Sciatic nerve (tissue), 2 donors: ENCODE measurements at regions not wholly inside any gene's neighbourhood (a gene's known extent, or its start where the extent isn't known, plus 50 kb on each side); places are given as distances from the start of the nearest gene placed in this dataset.
"Not testable (repeated sequence)": the region's sequence is repeated elsewhere in the genome, so short reads cannot be mapped to it uniquely, and the experiment has no call there.

Source experiments
- ATAC-seq: fragments of 200-7000 bp; cut with Tn5 transposase; one replicate; pipeline ENCODE4 v1.9.1; 2020; ENCODE audit warnings: mild to moderate bottlenecking, moderate library complexity
- DNase-seq: peaks from one replicate; pipeline ENCODE4 v3.0.0-alpha.2; 2020; ENCODE audit warnings: low spot score
- intact Hi-C: fragments of 100-400 bp; cut with DNase I; formaldehyde crosslinking; loops from one replicate; pipeline ENCODE4 v1.14.2; 2022
- donor health status: DM: no; HTN: no; CAD: no.
- donor health status: DM: no; HTN: no; CAD: no.

DNA sequence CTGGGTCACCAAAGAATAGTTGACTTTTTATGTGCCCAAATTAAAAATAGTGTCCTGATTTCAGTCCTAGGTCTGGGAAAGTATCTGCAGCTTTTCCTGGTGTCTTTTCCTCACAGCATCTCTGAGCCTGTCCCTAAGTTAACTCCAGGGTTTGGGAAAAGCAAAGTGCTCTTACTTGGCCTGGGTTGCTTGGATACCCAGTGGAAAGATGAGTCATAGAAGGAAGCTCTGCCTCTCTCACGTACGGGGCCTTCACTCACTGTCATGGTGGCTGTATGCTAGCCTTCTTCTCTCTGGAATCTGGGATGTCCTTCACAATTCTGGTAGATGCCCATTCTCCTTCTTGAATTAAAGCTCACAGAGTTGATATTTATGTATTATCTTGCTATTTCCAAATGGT lies 607.3 kb downstream of the ANKRD50 start:
- intact Hi-C loops, result no loop called here

DNA sequence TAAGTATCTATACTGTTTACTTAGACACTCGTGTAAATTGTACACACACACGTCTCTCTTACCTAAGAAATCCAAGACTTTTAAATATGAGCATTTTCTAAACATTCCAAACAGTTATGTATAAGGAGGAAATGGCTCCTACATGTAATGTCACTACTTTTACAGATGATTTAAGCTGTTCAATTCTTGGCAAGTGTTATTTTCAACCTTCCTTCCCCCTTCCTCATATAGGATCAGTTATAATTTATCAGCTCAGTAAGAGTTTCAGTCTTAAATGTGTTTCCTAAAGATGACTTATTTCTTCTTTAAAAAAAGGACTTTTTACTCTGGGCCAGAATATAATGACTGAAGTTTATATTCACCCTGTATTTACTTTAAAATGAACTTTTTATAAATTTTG lies 601.1 kb downstream of the ANKRD50 start:
- intact Hi-C loops, result no loop called here
- DNase-seq (no peak), ATAC-seq (no peak)

More for the DNA sequence above, 607.3 kb downstream of the ANKRD50 start:
- ATAC-seq (no peak), DNase-seq (no peak)

DNA sequence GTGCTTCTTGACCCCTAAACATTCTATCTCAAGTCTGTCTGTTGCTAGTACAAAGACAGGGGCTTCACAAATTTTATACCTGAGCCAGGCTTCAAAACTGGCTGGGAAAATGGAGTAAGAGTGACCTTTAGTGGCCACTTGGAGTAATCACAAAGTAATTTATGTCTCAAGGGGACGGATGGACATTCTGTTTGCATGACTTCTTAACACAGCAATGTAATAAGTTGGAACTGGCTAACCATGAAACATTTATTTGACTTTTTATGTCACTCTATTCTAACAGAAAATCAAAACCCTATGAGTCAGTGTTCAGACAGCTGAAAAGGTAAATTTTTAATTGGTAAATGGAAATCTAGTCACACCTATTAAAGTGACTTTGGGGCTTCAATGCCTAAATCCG lies 600.6 kb downstream of the ANKRD50 start:
- peak; percentile 90 for ATAC-seq
- intact Hi-C loops, result no loop called here
- DNase-seq, result no peak

DNA sequence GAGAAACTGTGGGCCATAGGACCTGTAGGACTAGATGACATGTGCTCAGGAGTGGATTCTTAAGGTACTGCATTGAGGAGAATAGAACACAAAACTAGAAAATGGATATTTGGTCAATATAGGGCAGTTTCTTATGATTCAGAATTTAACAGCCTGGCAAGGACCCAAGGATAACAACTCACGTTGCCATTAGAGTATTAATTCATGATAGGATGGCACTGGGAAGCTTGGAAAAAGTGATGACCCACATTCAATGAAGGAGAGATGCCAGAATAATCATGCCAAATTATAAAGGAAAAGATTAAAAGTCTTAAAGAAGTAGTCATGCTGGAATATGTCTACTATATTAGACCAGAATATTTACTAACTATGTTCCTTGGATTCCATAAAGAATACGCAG lies 594.5 kb downstream of the ANKRD50 start:
- intact Hi-C loops, result no loop called here
- ATAC-seq (no peak), DNase-seq (no peak)

DNA sequence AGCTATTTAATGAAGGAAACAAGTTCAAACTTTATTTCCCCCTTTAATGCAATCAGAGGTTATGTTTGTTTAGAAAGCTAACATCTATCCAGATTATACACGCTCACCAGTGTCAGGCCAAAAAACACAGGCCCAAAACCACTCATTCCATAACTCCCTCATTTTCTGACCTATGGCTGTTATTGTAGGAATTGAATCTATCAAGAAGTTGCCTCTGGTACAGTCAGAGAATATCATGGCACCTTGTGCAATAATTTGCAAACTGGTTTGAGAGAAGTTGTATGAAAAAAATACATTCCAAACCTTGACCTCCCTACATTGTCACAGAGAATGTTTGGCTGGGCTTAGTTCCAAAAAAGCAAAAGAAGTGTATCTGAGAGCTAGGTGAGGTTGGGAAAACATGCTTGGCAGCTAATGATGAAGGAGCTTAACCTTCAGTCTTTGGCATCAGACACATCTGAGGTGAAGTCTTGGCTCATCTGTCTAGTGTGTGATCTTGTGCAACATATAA lies 591.0 kb downstream of the ANKRD50 start:
- intact Hi-C loops, result no loop called here
- DNase-seq, result no peak
- ATAC-seq, result peak; percentile 26

DNA sequence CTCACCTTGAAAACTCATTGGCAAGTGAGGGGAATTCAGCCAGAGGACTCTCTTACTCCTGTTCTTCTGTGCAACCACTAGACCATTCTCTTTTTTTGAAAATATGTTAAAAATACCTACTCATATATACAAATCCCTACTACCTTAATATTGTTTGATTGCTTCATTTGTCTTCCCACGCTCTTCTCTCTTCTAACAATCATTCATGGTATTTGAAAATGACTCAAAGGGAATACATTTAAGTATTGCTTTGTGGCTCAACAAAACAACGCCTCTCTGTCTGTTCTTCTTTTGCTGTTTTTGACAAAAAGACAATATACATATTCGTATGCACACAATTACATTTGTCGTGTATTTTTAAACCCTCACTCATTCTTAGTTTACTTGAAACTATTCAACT lies 589.4 kb downstream of the ANKRD50 start:
- intact Hi-C loops, result no loop called here
- DNase-seq (no peak), ATAC-seq (no peak)

- ATAC-seq, result no peak
- intact Hi-C loops, result no loop called here
These were observed 588.8 kb downstream of the ANKRD50 start for GRCh38 chr4:124123721-124124120.

GRCh38 chr4:124131324-124131723 lies 581.2 kb downstream of the ANKRD50 start:
- DNase-seq, intact Hi-C loops, ATAC-seq: not testable (repeated sequence)

More at GRCh38 chr4:124123721-124124120, 588.8 kb downstream of the ANKRD50 start:
- no peak for DNase-seq

- ATAC-seq (no peak), DNase-seq (no peak)
- intact Hi-C loops, result no loop called here
These were observed 580.4 kb downstream of the ANKRD50 start for GRCh38 chr4:124132161-124132560.

- intact Hi-C loops, result loop anchor here (2.0 kb wide), 1 partner anchor 75 kb away; no protein-coding TSS in a partner anchor
- DNase-seq (no peak), ATAC-seq (no peak)
These were observed 578.8 kb downstream of the ANKRD50 start for GRCh38 chr4:124133753-124134152.

DNA sequence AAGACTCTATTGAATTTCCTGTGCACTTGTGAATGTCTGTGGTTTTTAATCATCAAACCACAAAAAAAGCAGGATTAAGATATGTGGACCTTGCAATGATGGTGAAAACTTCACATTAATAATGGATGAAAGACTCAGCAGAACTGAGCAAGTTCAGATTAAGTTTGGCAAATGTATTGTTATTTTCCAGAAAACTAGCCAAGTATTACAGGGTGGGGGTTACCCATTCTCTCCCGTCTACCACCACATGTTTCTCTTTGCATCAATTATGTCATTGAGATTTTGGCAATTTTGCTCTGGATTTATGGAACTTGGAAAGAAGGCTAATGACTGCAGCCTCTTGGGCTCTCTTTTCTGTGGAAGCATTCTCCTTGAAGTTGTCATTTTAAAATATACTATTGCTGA lies 577.1 kb downstream of the ANKRD50 start:
- intact Hi-C loops, result loop anchor here (2.0 kb wide), 1 partner anchor 77 kb away; no protein-coding TSS in a partner anchor
- peak; percentile 51 for ATAC-seq

DNA sequence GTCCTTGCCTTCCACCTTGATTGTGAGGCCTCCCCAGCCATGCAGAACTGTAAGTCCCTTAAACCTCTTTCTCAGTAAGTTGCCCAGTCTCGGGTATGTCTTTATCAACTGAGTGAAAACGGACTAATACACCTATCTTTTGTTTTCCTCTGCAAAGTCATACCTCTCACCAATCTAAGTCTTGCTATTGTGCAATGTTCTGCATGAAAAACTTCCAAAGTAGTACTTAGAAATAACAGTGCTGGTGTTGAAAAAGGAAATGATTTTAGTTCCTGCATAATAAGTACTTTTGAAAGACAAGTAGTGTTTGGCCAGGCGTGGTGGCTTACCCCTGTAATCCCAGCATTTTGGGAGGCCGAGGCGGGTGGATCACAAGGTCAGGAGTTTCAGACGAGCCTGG lies 573.5 kb downstream of the ANKRD50 start:
- ATAC-seq (no peak), DNase-seq (no peak)
- intact Hi-C loops, result no loop called here

More for the DNA sequence above, 577.1 kb downstream of the ANKRD50 start:
- DNase-seq, result no peak

- intact Hi-C loops, result no loop called here
- DNase-seq (no peak), ATAC-seq (no peak)
These were observed 568.9 kb downstream of the ANKRD50 start for GRCh38 chr4:124143632-124144031.

DNA sequence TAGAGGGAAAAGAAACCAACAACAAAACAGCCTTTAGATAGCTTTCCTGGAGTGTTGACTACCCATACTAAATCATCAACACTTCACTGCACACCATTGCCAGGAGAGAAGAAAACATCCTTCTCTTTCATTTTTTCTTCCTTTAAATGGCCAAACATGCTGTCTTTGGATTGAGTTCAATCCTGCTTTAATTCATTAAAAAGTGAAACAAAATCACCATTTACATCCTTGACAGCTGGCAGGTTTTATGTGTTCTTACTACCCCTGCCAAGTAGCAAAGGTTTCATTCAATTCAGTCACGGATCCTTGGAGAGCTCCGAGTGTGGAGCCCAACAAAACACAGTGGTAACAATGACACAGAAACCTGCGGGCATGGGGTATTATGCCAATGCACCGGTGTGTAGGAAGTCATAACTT lies 568.3 kb downstream of the ANKRD50 start:
- intact Hi-C loops, result no loop called here
- ATAC-seq (no peak), DNase-seq (no peak)

GRCh38 chr4:124146068-124146467 lies 566.5 kb downstream of the ANKRD50 start:
- ATAC-seq (no peak), DNase-seq (no peak)
- intact Hi-C loops, result no loop called here

DNA sequence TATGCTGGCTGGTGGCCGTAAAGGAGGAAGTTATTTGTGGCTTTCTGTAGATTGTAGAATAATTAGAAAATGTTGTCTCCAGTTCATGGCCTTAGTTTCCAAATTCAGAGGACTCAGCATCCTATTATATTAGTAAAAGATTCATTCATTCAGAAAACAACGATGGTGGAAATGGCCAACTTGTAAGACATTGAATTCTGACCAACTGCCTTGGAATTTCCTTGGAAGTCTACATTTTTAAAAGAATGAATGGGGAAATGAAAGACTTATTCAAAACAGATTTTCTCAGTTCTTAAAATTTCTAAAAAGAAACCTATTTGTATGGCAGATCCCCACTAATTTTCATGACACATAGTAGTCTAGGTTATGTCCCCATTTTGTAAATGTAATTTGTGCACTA lies 561.5 kb downstream of the ANKRD50 start:
- no peak for DNase-seq
- no peak for ATAC-seq
- intact Hi-C loops, result no loop called here

DNA sequence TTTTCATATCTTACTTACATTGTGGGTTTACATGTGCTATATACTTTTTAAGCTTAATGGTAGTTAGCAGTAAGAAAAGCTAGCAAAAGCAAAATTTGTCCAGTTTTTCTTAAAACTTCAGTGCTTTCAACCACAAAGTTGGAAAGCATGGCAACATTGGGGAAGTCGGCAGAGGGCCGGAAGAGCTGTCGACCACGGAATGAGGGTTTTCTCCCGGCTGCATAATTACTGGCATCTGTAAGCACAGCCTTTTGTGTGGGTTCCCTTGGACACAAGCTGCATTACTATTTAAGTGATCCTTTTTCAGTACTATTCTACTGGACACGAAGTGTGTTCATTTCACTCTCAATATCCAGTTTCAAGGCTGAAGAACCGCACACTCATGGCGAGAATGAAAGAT lies 560.4 kb downstream of the ANKRD50 start:
- no peak for ATAC-seq
- intact Hi-C loops, result no loop called here

GRCh38 chr4:124155239-124155638 lies 557.3 kb downstream of the ANKRD50 start:
- intact Hi-C loops, result no loop called here
- DNase-seq (no peak), ATAC-seq (no peak)

More for the DNA sequence above, 560.4 kb downstream of the ANKRD50 start:
- no peak for DNase-seq

GRCh38 chr4:124157396-124158083 lies 555.0 kb downstream of the ANKRD50 start:
- ATAC-seq (no peak), DNase-seq (no peak)
- intact Hi-C loops, result no loop called here

- DNase-seq (no peak), ATAC-seq (no peak)
- intact Hi-C loops, result no loop called here
These were observed 549.1 kb downstream of the ANKRD50 start for GRCh38 chr4:124163401-124163800.

DNA sequence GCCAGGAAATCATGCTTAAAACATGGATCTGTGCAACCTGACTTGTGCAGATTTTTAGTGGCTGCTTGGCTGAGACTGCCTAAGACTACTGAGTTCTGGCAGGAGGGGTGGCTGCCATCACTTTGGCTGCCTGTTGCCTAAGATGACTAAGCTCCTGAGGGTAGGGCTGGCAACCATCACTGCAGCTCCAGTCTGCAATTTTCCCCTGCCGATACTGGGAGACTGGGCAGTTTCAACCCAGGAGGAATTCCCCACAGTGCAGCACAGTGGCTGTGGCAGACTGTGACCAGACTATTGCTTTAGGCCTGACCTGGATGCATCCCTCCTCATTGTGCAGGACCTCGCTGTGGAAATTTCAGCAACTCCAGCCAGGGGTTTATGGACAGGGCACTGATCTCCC lies 544.9 kb downstream of the ANKRD50 start:
- intact Hi-C loops, result no loop called here
- DNase-seq, result no peak
- ATAC-seq, result no peak
